NCI-H146 treated with DMSO at 0.1 percent for 48 hours (cell line): ENCODE measurements at regions not wholly inside any gene's neighbourhood (a gene's known extent, or its start where the extent isn't known, plus 50 kb on each side); places are given as distances from the start of the nearest gene placed in this dataset.

ENCODE experiments used
- DNase-seq: peaks from one replicate; lab custom pipeline; 2025; ENCODE audit not compliant: unreplicated experiment; lab: John Stamatoyannopoulos, UW

GRCh38 chr10:52682766-52683165 is 89.8 kb downstream of the MBL2 start:
- DNase-seq: no peak

- no peak for DNase-seq
Observed at GRCh38 chr10:52683776-52684175, 88.8 kb downstream of the MBL2 start.

GRCh38 chr10:52688899-52689298 is 83.7 kb downstream of the MBL2 start:
- no peak for DNase-seq

- DNase-seq: no peak
Observed at GRCh38 chr10:52696232-52696631, 76.4 kb downstream of the MBL2 start.

GRCh38 chr10:52701647-52702046 is 70.9 kb downstream of the MBL2 start:
- no peak for DNase-seq

GRCh38 chr10:52703451-52703850 is 69.1 kb downstream of the MBL2 start:
- DNase-seq: no peak

GRCh38 chr10:52703898-52704297 is 68.7 kb downstream of the MBL2 start:
- DNase-seq: no peak

- DNase-seq: no peak
Observed at GRCh38 chr10:52706332-52707070, 66.1 kb downstream of the MBL2 start.
